ENCODE measurements at regions not wholly inside any gene's neighbourhood (a gene's known extent, or its start where the extent isn't known, plus 50 kb on each side); places are given as distances from the start of the nearest gene placed in this dataset.
A peak's percentile ranks its signal among the peaks of the same experiment; 100 is the strongest.

DNA sequence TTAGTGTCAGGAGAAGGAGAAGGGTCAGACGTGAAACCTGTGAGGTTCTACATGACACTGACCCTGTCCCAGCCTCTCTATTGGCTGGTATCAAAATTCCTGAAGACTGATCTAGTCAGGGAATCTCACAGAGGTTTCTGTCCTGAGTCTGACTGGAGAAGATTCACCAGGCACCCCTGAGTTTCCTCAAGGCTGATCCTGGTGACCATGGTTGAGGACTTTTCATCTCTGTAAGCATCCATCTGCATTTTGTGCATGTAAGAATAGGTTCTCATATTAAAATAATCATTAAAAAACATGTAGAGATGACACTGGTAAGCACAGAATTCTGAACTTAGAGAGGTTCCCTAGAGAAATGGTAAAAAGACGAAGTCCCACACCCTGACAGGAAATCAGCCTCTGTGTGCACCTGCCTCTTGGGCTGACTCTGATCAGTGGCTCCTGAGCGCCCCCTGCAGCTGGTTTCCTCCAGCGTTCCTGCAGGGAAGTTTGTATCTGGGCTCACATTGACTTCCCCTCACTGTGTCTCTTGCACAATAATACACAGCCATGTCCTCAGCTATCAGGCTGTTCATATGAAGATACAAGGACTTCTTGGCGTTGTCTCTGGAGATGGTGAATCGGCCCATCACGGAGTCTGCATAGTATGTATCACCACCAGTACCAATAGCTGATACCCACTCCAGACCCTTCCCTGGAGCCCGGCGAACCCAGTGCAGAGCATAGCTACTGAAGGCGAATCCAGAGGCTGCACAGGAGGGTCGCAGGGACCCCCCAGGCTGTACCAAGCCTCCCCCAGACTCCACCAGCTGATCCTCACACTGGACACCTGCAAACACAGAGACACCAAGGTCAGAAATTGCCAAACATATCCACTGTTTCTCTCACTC lies 991.9 kb downstream of the TMEM121 start:
- TF ChIP-seq POLR2A (IDR thresholded peaks at IDR 0.05; ENCODE audit: low read depth, low read length), result no peak
- no peak for TF ChIP-seq POLR2AphosphoS5 (IDR thresholded peaks at IDR 0.05; ENCODE audit: low read depth, low read length)
- TF ChIP-seq TAF1 (IDR thresholded peaks at IDR 0.05; ENCODE audit: low read depth, low read length), result no peak
- TF ChIP-seq SPI1 (IDR thresholded peaks at IDR 0.05; ENCODE audit: low read depth, low read length), result peak; percentile 43; the same call in 1 of the 2 replicates
